WERI-Rb-1 (cell line): ENCODE measurements at regions not wholly inside any gene's neighbourhood (a gene's known extent, or its start where the extent isn't known, plus 50 kb on each side); places are given as distances from the start of the nearest gene placed in this dataset.
A peak's percentile ranks its signal among the peaks of the same experiment; 100 is the strongest.

Experiments
- DNase-seq: peaks from one replicate; pipeline ENCODE4 v3.0.0-alpha.2; 2020
- H3K27ac ChIP-seq: fragments of 250-450 bp; sonication (Bioruptor Pico); 2 replicates; pipeline ENCODE4 v1.5.1; 2020; ENCODE audit warnings: mild to moderate bottlenecking, moderate library complexity
- H3K27me3 ChIP-seq: fragments of 250-450 bp; sonication (Bioruptor Pico); 2 replicates; pipeline ENCODE4 v1.5.1; 2021; ENCODE audit warnings: mild to moderate bottlenecking, low read depth, moderate library complexity; ENCODE audit not compliant: insufficient read depth, severe bottlenecking
- H3K36me3 ChIP-seq: fragments of 250-450 bp; sonication (Bioruptor Pico); 2 replicates; pipeline ENCODE4 v1.5.1; 2020; ENCODE audit warnings: mild to moderate bottlenecking, moderate library complexity
- H3K4me3 ChIP-seq: 2 replicates; pipeline ENCODE4 v1.5.1; 2011; ENCODE audit warnings: low read depth, mild to moderate bottlenecking, control low read depth, low read length
- H3K9me3 ChIP-seq: fragments of 250-450 bp; sonication (Bioruptor Pico); 2 replicates; pipeline ENCODE4 v1.5.1; 2021; ENCODE audit warnings: mild to moderate bottlenecking, moderate library complexity; ENCODE audit not compliant: severe bottlenecking
- TF ChIP-seq, protein P1 (sequence below): IDR thresholded peaks from 2 replicates; pipeline ENCODE4 v1.5.1; 2011; ENCODE audit warnings: low read depth, mild to moderate bottlenecking, control low read depth, inconsistent platforms, low read length

DNA sequence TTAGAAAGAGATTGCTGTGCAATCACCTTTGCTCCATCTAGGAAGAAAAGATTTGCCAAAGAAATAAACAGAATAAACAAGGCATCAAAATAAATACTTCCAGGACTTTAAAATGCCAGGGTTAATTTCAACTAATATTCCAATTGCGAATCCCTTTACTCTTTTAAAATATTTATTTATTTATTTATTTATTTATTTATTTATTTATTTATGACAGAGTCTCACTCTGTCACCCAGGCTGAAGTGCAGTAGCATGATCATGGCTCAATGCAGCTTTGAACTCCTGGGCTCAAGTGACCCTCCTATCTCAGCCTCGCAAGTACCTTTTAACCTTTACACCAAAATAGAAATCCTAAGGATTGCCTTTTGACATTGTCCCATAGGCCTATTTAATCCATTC, 191.1 kb downstream of the EDN1 start:
- no peaks in the 10 kb centered on the region for H3K36me3 ChIP-seq
- no peak overlapping the region for H3K4me3 ChIP-seq
- H3K27me3 ChIP-seq, result no peaks in the 10 kb centered on the region
- TF ChIP-seq, protein P1, sequence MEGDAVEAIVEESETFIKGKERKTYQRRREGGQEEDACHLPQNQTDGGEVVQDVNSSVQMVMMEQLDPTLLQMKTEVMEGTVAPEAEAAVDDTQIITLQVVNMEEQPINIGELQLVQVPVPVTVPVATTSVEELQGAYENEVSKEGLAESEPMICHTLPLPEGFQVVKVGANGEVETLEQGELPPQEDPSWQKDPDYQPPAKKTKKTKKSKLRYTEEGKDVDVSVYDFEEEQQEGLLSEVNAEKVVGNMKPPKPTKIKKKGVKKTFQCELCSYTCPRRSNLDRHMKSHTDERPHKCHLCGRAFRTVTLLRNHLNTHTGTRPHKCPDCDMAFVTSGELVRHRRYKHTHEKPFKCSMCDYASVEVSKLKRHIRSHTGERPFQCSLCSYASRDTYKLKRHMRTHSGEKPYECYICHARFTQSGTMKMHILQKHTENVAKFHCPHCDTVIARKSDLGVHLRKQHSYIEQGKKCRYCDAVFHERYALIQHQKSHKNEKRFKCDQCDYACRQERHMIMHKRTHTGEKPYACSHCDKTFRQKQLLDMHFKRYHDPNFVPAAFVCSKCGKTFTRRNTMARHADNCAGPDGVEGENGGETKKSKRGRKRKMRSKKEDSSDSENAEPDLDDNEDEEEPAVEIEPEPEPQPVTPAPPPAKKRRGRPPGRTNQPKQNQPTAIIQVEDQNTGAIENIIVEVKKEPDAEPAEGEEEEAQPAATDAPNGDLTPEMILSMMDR, result no peak
- H3K9me3 ChIP-seq, result no peaks in the 10 kb centered on the region
- no peak for DNase-seq
- H3K27ac ChIP-seq, result no peak overlapping the region

DNA sequence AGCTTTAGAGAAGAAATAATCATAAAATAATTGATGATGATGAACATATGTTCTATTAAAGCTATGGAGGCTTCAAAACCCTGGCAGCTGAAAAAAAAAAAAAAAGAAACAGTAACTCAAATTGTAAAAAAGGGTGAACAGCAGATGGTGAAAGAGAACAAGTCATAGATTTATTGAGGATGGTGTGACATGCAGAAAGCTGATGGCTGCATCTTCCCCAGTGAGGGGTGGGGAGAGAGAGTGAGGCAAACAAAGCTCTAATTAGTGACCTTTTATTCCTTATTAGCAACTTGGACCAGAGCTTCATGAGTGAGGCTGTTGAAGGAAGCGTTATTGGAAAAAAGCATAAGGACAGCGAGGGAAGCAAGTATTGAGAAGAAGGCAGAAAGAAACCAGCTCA, 191.7 kb downstream of the EDN1 start:
- H3K36me3 ChIP-seq, result no peaks in the 10 kb centered on the region
- TF ChIP-seq, protein P1, result no peak
- no peaks in the 10 kb centered on the region for H3K27me3 ChIP-seq

DNA sequence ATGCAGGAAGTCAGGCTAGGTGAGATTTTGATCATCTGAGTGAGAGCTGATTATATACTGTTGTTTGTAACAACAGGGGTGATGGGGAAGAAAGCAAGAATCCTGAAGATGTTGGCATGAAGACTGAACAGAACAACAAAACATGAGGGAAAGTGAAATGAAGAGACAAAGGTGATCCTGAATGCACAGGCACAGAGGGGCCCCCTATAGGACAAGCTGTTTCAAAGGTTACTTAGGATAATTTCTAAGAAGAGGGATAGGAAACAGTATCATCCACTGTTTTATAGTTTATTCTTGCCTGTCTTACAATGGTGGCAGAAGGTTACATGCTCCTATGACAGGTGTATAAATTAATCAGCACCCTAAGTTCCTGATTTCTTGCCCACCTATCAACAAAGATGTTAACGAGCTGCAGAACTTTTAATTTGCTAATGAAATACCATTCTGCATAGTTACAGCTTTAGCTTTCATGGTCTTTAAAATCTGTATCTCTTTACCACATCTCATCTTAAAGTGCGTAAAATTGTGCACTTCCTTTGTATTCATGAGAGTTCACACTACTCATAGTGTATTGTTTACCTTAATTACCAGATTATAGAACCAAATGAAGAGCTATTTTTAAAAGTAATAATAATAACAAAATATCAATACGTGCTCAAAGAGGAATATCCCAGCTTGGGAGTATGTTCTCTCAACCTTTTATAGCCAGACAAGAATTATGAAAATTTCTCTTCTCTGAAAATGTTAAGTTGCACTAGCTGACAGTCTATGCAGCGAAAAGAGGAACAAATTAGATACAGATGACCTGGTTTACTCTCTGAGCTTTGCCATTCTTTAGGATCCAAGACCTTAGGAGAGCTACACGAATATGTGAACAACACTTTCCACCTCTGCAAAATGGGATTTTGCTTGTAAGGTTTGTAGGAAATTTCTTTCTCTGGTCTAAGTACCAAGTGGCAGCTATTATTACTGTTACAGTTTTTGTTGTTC, 192.5 kb downstream of the EDN1 start:
- DNase-seq, result peak; percentile 38
- no peak overlapping the region for H3K27ac ChIP-seq
- H3K4me3 ChIP-seq, result no peak overlapping the region
- no peaks in the 10 kb centered on the region for H3K27me3 ChIP-seq
- no peaks in the 10 kb centered on the region for H3K36me3 ChIP-seq
- TF ChIP-seq, protein P1, result peak; percentile 58
- H3K9me3 ChIP-seq, result no peaks in the 10 kb centered on the region

More for the DNA sequence above, 191.7 kb downstream of the EDN1 start:
- Histone ChIP-seq H3K4me3 (no peak overlapping the region), H3K9me3 (no peaks in the 10 kb centered on the region), H3K27ac (no peak overlapping the region)
- DNase-seq, result no peak

DNA sequence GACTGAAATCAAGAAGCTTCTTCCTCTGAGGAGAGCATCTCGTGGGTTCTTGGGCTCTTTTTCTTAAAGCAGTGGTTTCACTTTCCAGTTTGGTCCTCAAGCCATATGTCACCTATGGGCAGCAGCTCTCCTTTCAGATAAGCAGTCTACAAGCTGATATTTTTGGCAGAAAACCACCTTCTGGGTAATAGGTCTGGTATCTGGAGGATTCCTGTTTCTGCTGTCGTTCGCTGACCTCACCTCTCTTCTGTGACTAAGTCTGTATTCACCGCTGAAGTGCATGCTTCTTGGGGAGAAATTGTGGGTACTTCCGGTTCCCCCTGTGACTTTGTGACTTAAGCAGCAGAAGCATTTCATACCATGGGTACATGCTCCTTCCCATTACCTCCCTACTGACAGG, 193.6 kb downstream of the EDN1 start:
- Histone ChIP-seq H3K9me3 (no peaks in the 10 kb centered on the region), H3K27me3 (no peaks in the 10 kb centered on the region), H3K27ac (no peak overlapping the region), H3K4me3 (no peak overlapping the region), H3K36me3 (no peaks in the 10 kb centered on the region)
- no peak for DNase-seq
- TF ChIP-seq, protein P1, result no peak

DNA sequence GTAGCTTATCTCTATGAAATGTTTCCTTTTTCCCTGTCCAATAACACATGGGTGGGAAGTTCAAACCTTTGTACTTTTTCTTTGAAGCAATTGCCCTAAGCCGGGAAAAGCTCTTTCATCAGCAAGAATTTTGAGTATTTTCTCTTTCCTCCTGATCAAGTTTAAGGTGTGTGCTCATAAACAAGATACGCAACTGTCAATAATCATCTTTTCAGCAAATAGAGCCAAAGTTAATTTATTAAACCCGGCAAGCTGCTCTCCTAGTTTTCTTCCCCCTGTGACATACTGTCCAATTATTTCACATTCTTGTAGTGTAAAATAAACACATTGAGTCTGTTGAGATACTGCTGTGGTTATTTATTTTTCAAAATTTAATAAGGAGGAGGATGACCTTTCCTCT, 194.4 kb downstream of the EDN1 start:
- H3K9me3 ChIP-seq, result no peaks in the 10 kb centered on the region
- no peak for DNase-seq
- TF ChIP-seq, protein P1, result no peak
- no peaks in the 10 kb centered on the region for H3K36me3 ChIP-seq
- H3K4me3 ChIP-seq, result no peak overlapping the region
- no peaks in the 10 kb centered on the region for H3K27me3 ChIP-seq
- H3K27ac ChIP-seq, result no peak overlapping the region
